DND-41 (cell line): ENCODE measurements at regions not wholly inside any gene's neighbourhood (a gene's known extent, or its start where the extent isn't known, plus 50 kb on each side); places are given as distances from the start of the nearest gene placed in this dataset.
"Not testable (repeated sequence)": the region's sequence is repeated elsewhere in the genome, so short reads cannot be mapped to it uniquely, and the experiment has no call there.

ENCODE experiments used
- EZH2 ChIP-seq: IDR thresholded peaks from 3 replicates; pipeline ENCODE4 v1.6.1; 2012; ENCODE audit warnings: borderline replicate concordance, low read depth, mild to moderate bottlenecking, moderate library complexity, low read length, inconsistent platforms; ENCODE audit not compliant: severe bottlenecking
- TF ChIP-seq, protein P1 (sequence below): IDR thresholded peaks from 2 replicates; pipeline ENCODE4 v1.5.1; 2012; ENCODE audit warnings: borderline replicate concordance, low read length, moderate library complexity, mild to moderate bottlenecking; ENCODE audit not compliant: poor library complexity, severe bottlenecking; ENCODE audit errors: extremely low read depth

- TF ChIP-seq, protein P1, sequence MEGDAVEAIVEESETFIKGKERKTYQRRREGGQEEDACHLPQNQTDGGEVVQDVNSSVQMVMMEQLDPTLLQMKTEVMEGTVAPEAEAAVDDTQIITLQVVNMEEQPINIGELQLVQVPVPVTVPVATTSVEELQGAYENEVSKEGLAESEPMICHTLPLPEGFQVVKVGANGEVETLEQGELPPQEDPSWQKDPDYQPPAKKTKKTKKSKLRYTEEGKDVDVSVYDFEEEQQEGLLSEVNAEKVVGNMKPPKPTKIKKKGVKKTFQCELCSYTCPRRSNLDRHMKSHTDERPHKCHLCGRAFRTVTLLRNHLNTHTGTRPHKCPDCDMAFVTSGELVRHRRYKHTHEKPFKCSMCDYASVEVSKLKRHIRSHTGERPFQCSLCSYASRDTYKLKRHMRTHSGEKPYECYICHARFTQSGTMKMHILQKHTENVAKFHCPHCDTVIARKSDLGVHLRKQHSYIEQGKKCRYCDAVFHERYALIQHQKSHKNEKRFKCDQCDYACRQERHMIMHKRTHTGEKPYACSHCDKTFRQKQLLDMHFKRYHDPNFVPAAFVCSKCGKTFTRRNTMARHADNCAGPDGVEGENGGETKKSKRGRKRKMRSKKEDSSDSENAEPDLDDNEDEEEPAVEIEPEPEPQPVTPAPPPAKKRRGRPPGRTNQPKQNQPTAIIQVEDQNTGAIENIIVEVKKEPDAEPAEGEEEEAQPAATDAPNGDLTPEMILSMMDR, result not testable (repeated sequence)
- TF ChIP-seq EZH2, result not testable (repeated sequence)
These were observed 120.8 kb upstream of the TRIM24 start for GRCh38 chr7:138339229-138339628.
